HCT116 (cell line): ENCODE measurements at regions not wholly inside any gene's neighbourhood (a gene's known extent, or its start where the extent isn't known, plus 50 kb on each side); places are given as distances from the start of the nearest gene placed in this dataset.

Experiments
- EZH2 ChIP-seq: fragments of 200-600 bp; sonication (generic); IDR thresholded peaks from 2 replicates; pipeline ENCODE4 v1.6.1; 2017; ENCODE audit warnings: antibody characterized with exemption, mixed run types
- TF ChIP-seq, protein P1 (sequence below), 3 experiments: fragments of 200-600 bp in 1 of 3; sonication (generic) in 1 of 3; IDR thresholded peaks in 2 of 3; conservative IDR thresholded peaks in 1 of 3; 2 replicates each; pipeline ENCODE4 v1.5.1; 2012 to 2017; ENCODE audit warnings: low read depth in 2 of 3, low read length in 2 of 3, antibody characterized with exemption in 1 of 3, borderline replicate concordance in 1 of 3, control low read depth in 1 of 3, mild to moderate bottlenecking in 1 of 3, mixed read lengths in 1 of 3, mixed run types in 1 of 3, moderate library complexity in 1 of 3; ENCODE audit not compliant: insufficient read depth in 1 of 3

DNA sequence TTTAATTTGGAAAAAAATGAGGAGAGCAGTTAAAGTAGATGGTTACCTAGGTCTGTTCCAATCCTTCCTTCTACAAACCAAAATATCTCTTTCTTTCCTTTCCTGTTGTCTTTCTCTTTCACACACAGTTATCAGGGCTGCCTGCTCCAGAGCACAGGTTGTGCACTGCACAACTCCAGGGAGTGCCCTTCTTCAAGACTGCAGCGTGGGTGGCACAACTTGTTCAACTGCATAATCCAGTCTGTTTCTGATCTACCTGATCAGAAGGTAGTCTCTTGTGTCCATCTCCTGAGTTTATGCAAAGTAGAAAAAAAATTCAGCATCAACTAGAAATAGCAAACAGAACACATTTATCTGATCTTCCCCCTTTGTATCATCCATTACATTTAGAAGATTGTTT lies 78.1 kb upstream of the COL13A1 start:
- TF ChIP-seq, protein P1, sequence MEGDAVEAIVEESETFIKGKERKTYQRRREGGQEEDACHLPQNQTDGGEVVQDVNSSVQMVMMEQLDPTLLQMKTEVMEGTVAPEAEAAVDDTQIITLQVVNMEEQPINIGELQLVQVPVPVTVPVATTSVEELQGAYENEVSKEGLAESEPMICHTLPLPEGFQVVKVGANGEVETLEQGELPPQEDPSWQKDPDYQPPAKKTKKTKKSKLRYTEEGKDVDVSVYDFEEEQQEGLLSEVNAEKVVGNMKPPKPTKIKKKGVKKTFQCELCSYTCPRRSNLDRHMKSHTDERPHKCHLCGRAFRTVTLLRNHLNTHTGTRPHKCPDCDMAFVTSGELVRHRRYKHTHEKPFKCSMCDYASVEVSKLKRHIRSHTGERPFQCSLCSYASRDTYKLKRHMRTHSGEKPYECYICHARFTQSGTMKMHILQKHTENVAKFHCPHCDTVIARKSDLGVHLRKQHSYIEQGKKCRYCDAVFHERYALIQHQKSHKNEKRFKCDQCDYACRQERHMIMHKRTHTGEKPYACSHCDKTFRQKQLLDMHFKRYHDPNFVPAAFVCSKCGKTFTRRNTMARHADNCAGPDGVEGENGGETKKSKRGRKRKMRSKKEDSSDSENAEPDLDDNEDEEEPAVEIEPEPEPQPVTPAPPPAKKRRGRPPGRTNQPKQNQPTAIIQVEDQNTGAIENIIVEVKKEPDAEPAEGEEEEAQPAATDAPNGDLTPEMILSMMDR (IDR thresholded peaks at IDR 0.05 in 2 of 3, conservative IDR thresholded peaks at IDR 0.05 in 1 of 3; ENCODE audit: borderline replicate concordance in 1 of 3, insufficient read depth in 1 of 3, low read depth in 2 of 3, low read length in 2 of 3), result no peak
- TF ChIP-seq EZH2, result no peak
